CD4-positive, alpha-beta memory T cell (primary cell): ENCODE measurements at regions not wholly inside any gene's neighbourhood (a gene's known extent, or its start where the extent isn't known, plus 50 kb on each side); places are given as distances from the start of the nearest gene placed in this dataset.

Source experiments
- CTCF ChIA-PET: fragments of 350-600 bp; sonication (Branson Sonifier 250); formaldehyde crosslinking; loops from one replicate; lab custom pipeline; 2021; ENCODE audit warnings: inconsistent platforms; ENCODE audit not compliant: partially characterized antibody; lab: Charles Lee
- POLR2A ChIA-PET: fragments of 350-600 bp; sonication (Branson Sonifier 250); formaldehyde crosslinking; loops from one replicate; lab custom pipeline; 2021; ENCODE audit not compliant: partially characterized antibody; lab: Charles Lee
- DNase-seq, 5 donors: peaks; one replicate each; pipeline versions ENCODE4 v3.0.0 to v3.0.0-alpha.2; 2020 to 2022; ENCODE audit warnings: mixed read lengths in 1 of 5
- H3K27ac ChIP-seq: one replicate; pipeline ENCODE4 v1.7.0; 2013; ENCODE audit warnings: low read depth, low read length
- H3K27me3 ChIP-seq: 2 replicates; pipeline ENCODE4 v1.7.0; 2013; ENCODE audit warnings: mild to moderate bottlenecking, low read length, moderate library complexity; ENCODE audit not compliant: insufficient read depth
- H3K36me3 ChIP-seq: 2 replicates; pipeline ENCODE4 v1.7.0; 2013; ENCODE audit warnings: mild to moderate bottlenecking, low read length, moderate library complexity; ENCODE audit not compliant: insufficient read depth
- H3K4me1 ChIP-seq: 2 replicates; pipeline ENCODE4 v1.7.0; 2013; ENCODE audit warnings: mild to moderate bottlenecking, low read length, moderate library complexity; ENCODE audit not compliant: insufficient read depth
- H3K4me3 ChIP-seq, 2 donors: one replicate each; pipeline ENCODE4 v1.7.0; 2013; ENCODE audit warnings: low read length in 2 of 2, mild to moderate bottlenecking in 1 of 2
- H3K9me3 ChIP-seq, 2 donors: one replicate each; pipeline ENCODE4 v1.7.0; 2013; ENCODE audit warnings: low read length in 2 of 2, control low read depth in 1 of 2; ENCODE audit not compliant: control insufficient read depth in 1 of 2
- H3K27ac Mint-ChIP-seq, 7 donors: one replicate each; pipeline ENCODE4 v1.8.0; 2020 to 2021; ENCODE audit warnings: mixed read lengths in 7 of 7, mild to moderate bottlenecking in 6 of 7, inconsistent platforms in 3 of 7, moderate library complexity in 3 of 7
- H3K27me3 Mint-ChIP-seq, 2 donors: one replicate each; pipeline ENCODE4 v1.8.0; 2020 to 2021; ENCODE audit warnings: mixed read lengths in 2 of 2
- H3K36me3 Mint-ChIP-seq, 2 donors: one replicate each; pipeline ENCODE4 v1.8.0; 2020 to 2021; ENCODE audit warnings: mixed read lengths in 2 of 2, inconsistent platforms in 1 of 2, mild to moderate bottlenecking in 1 of 2
- H3K4me1 Mint-ChIP-seq, 4 donors: one replicate each; pipeline ENCODE4 v1.8.0; 2020 to 2021; ENCODE audit warnings: mixed read lengths in 4 of 4, mild to moderate bottlenecking in 1 of 4
- H3K4me3 Mint-ChIP-seq, 8 donors: one replicate each; pipeline ENCODE4 v1.8.0; 2020 to 2021; ENCODE audit warnings: mixed read lengths in 8 of 8, mild to moderate bottlenecking in 7 of 8, moderate library complexity in 6 of 8, inconsistent platforms in 3 of 8
- H3K9me3 Mint-ChIP-seq, 8 donors: one replicate each; pipeline ENCODE4 v1.8.0; 2020 to 2021; ENCODE audit warnings: mixed read lengths in 8 of 8, mild to moderate bottlenecking in 5 of 8, inconsistent platforms in 3 of 8, moderate library complexity in 1 of 8
- intact Hi-C: fragments of 100-400 bp; cut with micrococcal nuclease; formaldehyde crosslinking; loops from one replicate; pipeline ENCODE4 v1.15.1; 2023

DNA sequence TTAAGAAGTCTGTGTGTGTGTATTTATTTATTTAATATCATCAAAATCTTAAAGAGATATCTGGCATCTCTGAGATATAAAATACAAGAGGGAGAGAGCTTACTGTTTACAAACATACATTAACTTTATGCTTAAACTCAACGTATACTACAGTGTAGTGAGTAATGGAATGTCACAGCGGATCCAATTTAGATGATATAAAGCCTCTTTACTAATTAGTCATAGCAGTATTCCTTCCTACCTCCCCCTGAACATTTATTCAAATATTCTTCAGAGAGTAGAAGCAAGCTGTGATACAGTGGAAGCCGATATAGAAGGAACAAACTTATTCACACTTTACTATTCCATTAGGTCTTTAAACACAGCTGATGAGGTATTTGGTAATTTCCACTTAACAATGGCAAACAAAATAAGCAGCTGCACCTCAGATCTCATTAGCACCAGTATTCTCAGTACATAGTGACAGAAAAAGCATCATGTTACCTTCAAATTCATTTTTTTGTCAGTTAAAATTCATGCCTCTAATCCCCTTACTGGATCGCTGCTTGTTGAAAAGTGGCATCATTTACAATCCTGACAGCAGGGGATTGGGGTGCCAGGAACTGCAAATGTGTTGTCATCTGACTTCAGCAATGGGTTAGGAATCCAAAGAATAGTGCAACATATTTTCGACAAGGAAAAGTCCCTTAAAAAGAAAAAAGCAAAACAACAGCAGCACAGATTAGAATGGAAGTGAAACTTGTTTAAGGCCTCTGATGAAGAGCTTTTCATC lies 658.7 kb upstream of the EPHA5 start:
- no peaks in the 10 kb centered on the region for H3K36me3 ChIP-seq
- intact Hi-C loops, result no loop called here
- Mint-ChIP-seq H3K27ac (no peak overlapping the region), H3K9me3 (peaks cover 0 to 7% (median 3%) of the 10 kb centered on the region in 8 donors), H3K4me1 (no peaks in the 10 kb centered on the region), H3K4me3 (no peak overlapping the region), H3K36me3 (no peaks in the 10 kb centered on the region), H3K27me3 (no peaks in the 10 kb centered on the region)
- H3K27ac ChIP-seq, result no peak overlapping the region
- H3K4me3 ChIP-seq, result no peak overlapping the region
- ChIA-PET POLR2A (no interaction called here), CTCF (no interaction called here)
- H3K27me3 ChIP-seq, result no peaks in the 10 kb centered on the region
- no peak for DNase-seq
- H3K4me1 ChIP-seq, result no peaks in the 10 kb centered on the region
- peaks cover 0 to 2% of the 10 kb centered on the region in 2 donors for H3K9me3 ChIP-seq

GRCh38 chr4:66307641-66308438 lies 637.6 kb upstream of the EPHA5 start:
- H3K27ac ChIP-seq, result no peak overlapping the region
- no peaks in the 10 kb centered on the region for H3K27me3 Mint-ChIP-seq
- no peaks in the 10 kb centered on the region for H3K4me1 Mint-ChIP-seq
- intact Hi-C loops, result loop anchor here (10.0 kb wide), 1 partner anchor 83 kb away; no protein-coding TSS in a partner anchor
- H3K4me3 ChIP-seq, result no peak overlapping the region
- ChIA-PET POLR2A (no interaction called here), CTCF (no interaction called here)
- H3K9me3 Mint-ChIP-seq, result peaks cover 2 to 17% (median 10%) of the 10 kb centered on the region in 8 donors
- H3K27ac Mint-ChIP-seq, result no peak overlapping the region
- no peaks in the 10 kb centered on the region for H3K36me3 Mint-ChIP-seq
- no peak for DNase-seq
- H3K27me3 ChIP-seq, result no peaks in the 10 kb centered on the region
- no peaks in the 10 kb centered on the region for H3K36me3 ChIP-seq
- peaks cover 0 to 8% of the 10 kb centered on the region in 2 donors for H3K9me3 ChIP-seq
- H3K4me3 Mint-ChIP-seq, result no peak overlapping the region
- no peaks in the 10 kb centered on the region for H3K4me1 ChIP-seq

DNA sequence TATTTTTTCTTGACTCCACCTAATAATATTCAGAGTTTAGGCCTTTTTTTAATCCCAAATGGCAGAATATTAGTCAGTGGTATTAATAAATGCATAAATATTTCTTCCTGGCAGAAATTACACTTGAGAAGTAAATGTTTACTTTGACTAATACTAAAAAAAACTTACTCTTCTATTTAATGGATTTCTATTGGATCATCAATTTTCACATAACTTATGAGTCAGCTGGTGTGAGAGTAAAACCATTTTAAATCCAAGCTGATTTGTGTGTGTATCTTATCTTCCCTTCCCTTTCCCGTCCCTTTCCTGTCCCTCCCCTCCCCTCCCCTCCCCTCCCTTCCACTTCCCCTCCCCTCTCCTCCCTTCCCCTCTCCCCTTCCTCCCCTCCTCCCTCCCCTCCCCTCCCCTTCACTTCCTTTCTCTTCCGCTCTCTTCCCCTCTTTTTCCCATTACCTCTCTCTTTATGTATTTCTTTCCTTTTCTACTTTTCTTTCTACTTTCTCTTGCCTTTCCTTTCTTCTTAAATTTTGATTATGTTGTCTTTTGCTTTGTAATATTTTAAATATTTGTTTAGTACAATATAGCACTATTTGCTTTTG lies 630.1 kb upstream of the EPHA5 start:
- peaks cover 2 to 16% (median 6%) of the 10 kb centered on the region in 8 donors for H3K9me3 Mint-ChIP-seq
- CTCF ChIA-PET, result no interaction called here
- H3K4me3 Mint-ChIP-seq, result no peak overlapping the region
- DNase-seq, result no peak
- no peaks in the 10 kb centered on the region for H3K36me3 Mint-ChIP-seq
- Histone ChIP-seq H3K4me1 (no peaks in the 10 kb centered on the region), H3K9me3 (no peaks in the 10 kb centered on the region), H3K4me3 (no peak overlapping the region), H3K36me3 (no peaks in the 10 kb centered on the region), H3K27me3 (no peaks in the 10 kb centered on the region), H3K27ac (no peak overlapping the region)
- H3K27me3 Mint-ChIP-seq, result no peaks in the 10 kb centered on the region
- no peak overlapping the region for H3K27ac Mint-ChIP-seq
- POLR2A ChIA-PET, result no interaction called here
- intact Hi-C loops, result loop anchor here (10.0 kb wide), 1 partner anchor 76 kb away; no protein-coding TSS in a partner anchor
- no peaks in the 10 kb centered on the region for H3K4me1 Mint-ChIP-seq

DNA sequence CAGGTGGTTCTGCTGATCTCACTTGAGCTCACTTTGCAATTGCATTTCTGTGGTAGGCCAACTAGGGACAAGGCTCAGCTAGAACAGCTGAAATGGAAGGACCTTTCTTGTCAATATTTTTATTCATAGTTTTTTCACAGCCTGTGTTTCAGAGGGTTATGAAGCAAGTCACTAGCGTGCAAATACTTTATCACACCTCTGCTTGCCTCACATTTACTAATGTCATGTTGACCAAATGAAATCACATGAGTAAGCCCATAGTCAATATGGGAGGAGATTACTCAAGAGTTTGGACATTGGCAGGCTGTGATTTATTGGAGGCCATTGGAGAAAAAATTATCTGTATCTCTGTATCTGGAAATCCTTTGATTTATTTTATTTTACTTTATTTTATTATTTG lies 628.3 kb upstream of the EPHA5 start:
- Mint-ChIP-seq H3K27ac (no peak overlapping the region), H3K4me1 (no peaks in the 10 kb centered on the region), H3K4me3 (no peak overlapping the region), H3K36me3 (no peaks in the 10 kb centered on the region), H3K27me3 (no peaks in the 10 kb centered on the region), H3K9me3 (peaks cover 2 to 12% (median 6%) of the 10 kb centered on the region in 8 donors)
- CTCF ChIA-PET, result no interaction called here
- Histone ChIP-seq H3K27me3 (no peaks in the 10 kb centered on the region), H3K9me3 (no peaks in the 10 kb centered on the region), H3K36me3 (no peaks in the 10 kb centered on the region), H3K4me3 (no peak overlapping the region), H3K4me1 (no peaks in the 10 kb centered on the region), H3K27ac (no peak overlapping the region)
- POLR2A ChIA-PET, result no interaction called here
- intact Hi-C loops, result no loop called here
- DNase-seq, result no peak

GRCh38 chr4:66297703-66298102 lies 627.4 kb upstream of the EPHA5 start:
- ChIA-PET CTCF (no interaction called here), POLR2A (no interaction called here)
- H3K36me3 Mint-ChIP-seq, result no peaks in the 10 kb centered on the region
- no peaks in the 10 kb centered on the region for H3K9me3 ChIP-seq
- H3K4me3 Mint-ChIP-seq, result no peak overlapping the region
- no peak overlapping the region for H3K27ac ChIP-seq
- intact Hi-C loops, result no loop called here
- no peak for DNase-seq
- no peaks in the 10 kb centered on the region for H3K36me3 ChIP-seq
- no peaks in the 10 kb centered on the region for H3K4me1 Mint-ChIP-seq
- no peaks in the 10 kb centered on the region for H3K27me3 ChIP-seq
- no peaks in the 10 kb centered on the region for H3K4me1 ChIP-seq
- no peak overlapping the region for H3K27ac Mint-ChIP-seq
- no peak overlapping the region for H3K4me3 ChIP-seq
- H3K9me3 Mint-ChIP-seq, result peaks cover 2 to 14% (median 6%) of the 10 kb centered on the region in 8 donors
- no peaks in the 10 kb centered on the region for H3K27me3 Mint-ChIP-seq

- POLR2A ChIA-PET, result no interaction called here
- Histone ChIP-seq H3K9me3 (no peaks in the 10 kb centered on the region), H3K27me3 (no peaks in the 10 kb centered on the region), H3K36me3 (no peaks in the 10 kb centered on the region), H3K27ac (no peak overlapping the region), H3K4me3 (no peak overlapping the region), H3K4me1 (no peaks in the 10 kb centered on the region)
- Mint-ChIP-seq H3K4me1 (no peaks in the 10 kb centered on the region), H3K27me3 (no peaks in the 10 kb centered on the region), H3K9me3 (peaks cover 4 to 15% (median 6%) of the 10 kb centered on the region in 8 donors), H3K36me3 (no peaks in the 10 kb centered on the region), H3K4me3 (no peak overlapping the region), H3K27ac (no peak overlapping the region)
- intact Hi-C loops, result no loop called here
- no peak for DNase-seq
- CTCF ChIA-PET, result interaction anchor here (1.1 kb wide), 1 partner anchor 10 kb away, joined by 3 read pairs; no protein-coding TSS in a partner anchor
Observed at GRCh38 chr4:66294638-66295037, 624.3 kb upstream of the EPHA5 start.

- DNase-seq, result no peak
- Histone ChIP-seq H3K36me3 (no peaks in the 10 kb centered on the region), H3K9me3 (no peaks in the 10 kb centered on the region), H3K27me3 (no peaks in the 10 kb centered on the region), H3K27ac (no peak overlapping the region), H3K4me1 (no peaks in the 10 kb centered on the region), H3K4me3 (no peak overlapping the region)
- ChIA-PET POLR2A (no interaction called here), CTCF (no interaction called here)
- Mint-ChIP-seq H3K27me3 (no peaks in the 10 kb centered on the region), H3K27ac (no peak overlapping the region), H3K4me1 (no peaks in the 10 kb centered on the region), H3K9me3 (peaks cover 0 to 10% (median 3%) of the 10 kb centered on the region in 8 donors), H3K36me3 (no peaks in the 10 kb centered on the region), H3K4me3 (no peak overlapping the region)
- intact Hi-C loops, result no loop called here
Observed at GRCh38 chr4:66284991-66285451, 614.7 kb upstream of the EPHA5 start.
